ENCODE measurements at regions not wholly inside any gene's neighbourhood (a gene's known extent, or its start where the extent isn't known, plus 50 kb on each side); places are given as distances from the start of the nearest gene placed in this dataset.

- H3K4me3 Mint-ChIP-seq (ENCODE audit: low read depth, unreplicated experiment), result no peak overlapping the region
- no peaks in the 10 kb centered on the region for H3K9me3 Mint-ChIP-seq (ENCODE audit: low read depth, unreplicated experiment)
- intact Hi-C loops (cut with micrococcal nuclease; ENCODE audit: unreplicated experiment), result loop anchor here (10.0 kb wide), 1 partner anchor 113 kb away; no protein-coding TSS in a partner anchor
- peaks cover 53% of the 10 kb centered on the region for H3K4me1 Mint-ChIP-seq (ENCODE audit: low read depth, unreplicated experiment)
- no peak for TF ChIP-seq CTCF (IDR thresholded peaks at IDR 0.05; ENCODE audit: unreplicated experiment)
- H3K27ac Mint-ChIP-seq (ENCODE audit: unreplicated experiment), result no peak overlapping the region
- H3K36me3 Mint-ChIP-seq (ENCODE audit: insufficient read depth, unreplicated experiment), result no peaks in the 10 kb centered on the region
- no TSS peak for BruUV-seq (replicated peaks)
- CTCF ChIA-PET, result interaction anchor here (0.7 kb wide), 1 partner anchor 1074 kb away, joined by 3 read pairs; no protein-coding TSS in a partner anchor
- no peaks in the 10 kb centered on the region for H3K27me3 Mint-ChIP-seq (ENCODE audit: unreplicated experiment)
- no peak for DNase-seq
Measured at GRCh38 chr7:80387634-80388193, 124.2 kb downstream of the GNAT3 start.

- H3K4me3 Mint-ChIP-seq (ENCODE audit: low read depth, unreplicated experiment), result no peak overlapping the region
- no peaks in the 10 kb centered on the region for H3K27me3 Mint-ChIP-seq (ENCODE audit: unreplicated experiment)
- no peak for TF ChIP-seq CTCF (IDR thresholded peaks at IDR 0.05; ENCODE audit: unreplicated experiment)
- H3K9me3 Mint-ChIP-seq (ENCODE audit: low read depth, unreplicated experiment), result no peaks in the 10 kb centered on the region
- peaks cover 53% of the 10 kb centered on the region for H3K4me1 Mint-ChIP-seq (ENCODE audit: low read depth, unreplicated experiment)
- no TSS peak for BruUV-seq (replicated peaks)
- DNase-seq, result no peak
- intact Hi-C loops (cut with micrococcal nuclease; ENCODE audit: unreplicated experiment), result loop anchor here (10.0 kb wide), 1 partner anchor 112 kb away; no protein-coding TSS in a partner anchor
- no peak overlapping the region for H3K27ac Mint-ChIP-seq (ENCODE audit: unreplicated experiment)
- no peaks in the 10 kb centered on the region for H3K36me3 Mint-ChIP-seq (ENCODE audit: insufficient read depth, unreplicated experiment)
- CTCF ChIA-PET, result no interaction called here
Measured at GRCh38 chr7:80386686-80387085, 125.2 kb downstream of the GNAT3 start.

GRCh38 chr7:80385508-80385907 is 126.4 kb downstream of the GNAT3 start:
- Mint-ChIP-seq H3K27ac (ENCODE audit: unreplicated experiment) (no peak overlapping the region), H3K4me1 (ENCODE audit: low read depth, unreplicated experiment) (peaks cover 53% of the 10 kb centered on the region), H3K9me3 (ENCODE audit: low read depth, unreplicated experiment) (no peaks in the 10 kb centered on the region), H3K4me3 (ENCODE audit: low read depth, unreplicated experiment) (no peak overlapping the region), H3K36me3 (ENCODE audit: insufficient read depth, unreplicated experiment) (no peaks in the 10 kb centered on the region), H3K27me3 (ENCODE audit: unreplicated experiment) (no peaks in the 10 kb centered on the region)
- no peak for TF ChIP-seq CTCF (IDR thresholded peaks at IDR 0.05; ENCODE audit: unreplicated experiment)
- intact Hi-C loops (cut with micrococcal nuclease; ENCODE audit: unreplicated experiment), result loop anchor here (10.0 kb wide), 1 partner anchor 111 kb away; no protein-coding TSS in a partner anchor
- DNase-seq, result no peak
- no TSS peak for BruUV-seq (replicated peaks)
- CTCF ChIA-PET, result no interaction called here

- TF ChIP-seq CTCF (IDR thresholded peaks at IDR 0.05; ENCODE audit: unreplicated experiment), result no peak
- Mint-ChIP-seq H3K9me3 (ENCODE audit: low read depth, unreplicated experiment) (no peaks in the 10 kb centered on the region), H3K27ac (ENCODE audit: unreplicated experiment) (no peak overlapping the region)
Measured at GRCh38 chr7:80380957-80381356, 130.9 kb downstream of the GNAT3 start.

More at GRCh38 chr7:80380957-80381356, 130.9 kb downstream of the GNAT3 start:
- CTCF ChIA-PET, result no interaction called here
- intact Hi-C loops (cut with micrococcal nuclease; ENCODE audit: unreplicated experiment), result loop anchor here (10.0 kb wide), 1 partner anchor 106 kb away; no protein-coding TSS in a partner anchor
- H3K36me3 Mint-ChIP-seq (ENCODE audit: insufficient read depth, unreplicated experiment), result no peaks in the 10 kb centered on the region
- H3K27me3 Mint-ChIP-seq (ENCODE audit: unreplicated experiment), result no peaks in the 10 kb centered on the region
- DNase-seq, result no peak
- no peak overlapping the region for H3K4me3 Mint-ChIP-seq (ENCODE audit: low read depth, unreplicated experiment)
- BruUV-seq (replicated peaks), result no TSS peak
- H3K4me1 Mint-ChIP-seq (ENCODE audit: low read depth, unreplicated experiment), result peaks cover 24% of the 10 kb centered on the region
